PC-3 (cell line): ENCODE measurements at regions not wholly inside any gene's neighbourhood (a gene's known extent, or its start where the extent isn't known, plus 50 kb on each side); places are given as distances from the start of the nearest gene placed in this dataset.

Experiments
- ATAC-seq: fragments of 200-7000 bp; cut with Tn5 transposase; 2 replicates; pipeline ENCODE4 v1.9.1; 2020; ENCODE audit warnings: mild to moderate bottlenecking, moderate library complexity
- BruUV-seq: library from RNA; stranded (reverse); fragments of 400-500 nt; replicated peaks from 2 replicates; lab custom pipeline; 2021; lab: Mats Ljungman, UMichigan
- CTCF ChIA-PET: fragments of 300-600 bp; sonication (Branson Sonifier 250); formaldehyde crosslinking; loops from one replicate; lab custom pipeline; 2022; ENCODE audit warnings: antibody characterized with exemption; lab: Charles Lee
- POLR2A ChIA-PET: fragments of 300-600 bp; sonication (Branson Sonifier 250); formaldehyde crosslinking; loops from one replicate; lab custom pipeline; 2022; ENCODE audit warnings: antibody characterized with exemption; ENCODE audit not compliant: unreplicated experiment; lab: Charles Lee
- DNase-seq: peaks from one replicate; pipeline ENCODE4 v3.0.0-alpha.2; 2015
- H2AFZ ChIP-seq: fragments of 300-600 bp; sonication (generic); 2 replicates; pipeline ENCODE4 v1.6.0; 2016; ENCODE audit warnings: antibody characterized with exemption, low read length
- H3F3A ChIP-seq: fragments of 300-600 bp; sonication (generic); one replicate; pipeline ENCODE4 v1.6.0; 2017; ENCODE audit warnings: antibody characterized with exemption, low read length, control low read depth, mild to moderate bottlenecking; ENCODE audit not compliant: unreplicated experiment
- H3K27ac ChIP-seq: fragments of 300-600 bp; sonication (generic); 2 replicates; pipeline ENCODE4 v1.5.1; 2016; ENCODE audit warnings: mild to moderate bottlenecking, low read length
- H3K27me3 ChIP-seq: fragments of 300-600 bp; sonication (generic); 2 replicates; pipeline ENCODE4 v1.6.1; 2016; ENCODE audit warnings: low read length, mixed read lengths
- H3K36me3 ChIP-seq: fragments of 300-600 bp; sonication (generic); 2 replicates; pipeline ENCODE4 v1.6.1; 2016; ENCODE audit warnings: low read depth, mixed run types, low read length, mixed read lengths
- H3K4me1 ChIP-seq: fragments of 300-600 bp; sonication (generic); 2 replicates; pipeline ENCODE4 v1.5.1; 2016; ENCODE audit warnings: low read length; ENCODE audit not compliant: insufficient read depth
- H3K4me2 ChIP-seq: fragments of 300-600 bp; sonication (generic); 2 replicates; pipeline ENCODE4 v1.6.0; 2016; ENCODE audit warnings: low read length
- H3K4me3 ChIP-seq: fragments of 300-600 bp; sonication (generic); 2 replicates; pipeline ENCODE4 v1.5.1; 2016; ENCODE audit warnings: mild to moderate bottlenecking, low read length, mixed read lengths
- H3K79me2 ChIP-seq: fragments of 300-600 bp; sonication (generic); 2 replicates; pipeline ENCODE4 v1.6.1; 2017; ENCODE audit warnings: low read length, mixed read lengths
- H3K9ac ChIP-seq: fragments of 300-600 bp; sonication (generic); 2 replicates; pipeline ENCODE4 v1.6.0; 2016; ENCODE audit warnings: mild to moderate bottlenecking, low read length
- H3K9me2 ChIP-seq: fragments of 300-600 bp; sonication (generic); replicated peaks from 2 replicates; pipeline ENCODE4 v1.6.1; 2016; ENCODE audit warnings: mixed run types, low read length, mixed read lengths
- H3K9me3 ChIP-seq: fragments of 300-600 bp; sonication (generic); 2 replicates; pipeline ENCODE4 v1.6.1; 2016; ENCODE audit warnings: low read length, mixed read lengths
- H4K20me1 ChIP-seq: fragments of 300-600 bp; sonication (generic); 2 replicates; pipeline ENCODE4 v1.6.1; 2016; ENCODE audit warnings: low read length, mixed read lengths
- EZH2 ChIP-seq: fragments of 300-600 bp; sonication (generic); IDR thresholded peaks from one replicate; pipeline ENCODE4 v1.6.1; 2017; ENCODE audit warnings: antibody characterized with exemption, mild to moderate bottlenecking, low read length; ENCODE audit not compliant: unreplicated experiment
- EZH2phosphoT487 ChIP-seq: fragments of 300-600 bp; sonication (generic); IDR thresholded peaks from 2 replicates; pipeline ENCODE4 v1.6.1; 2018; ENCODE audit warnings: mild to moderate bottlenecking, antibody characterized with exemption, low read length, borderline replicate concordance
- intact Hi-C: fragments of 100-400 bp; cut with micrococcal nuclease; formaldehyde crosslinking; loops from 2 replicates; pipeline ENCODE4 v1.9.0; 2023
- TF ChIP-seq, protein P1 (sequence below): fragments of 300-600 bp; sonication (generic); conservative IDR thresholded peaks from 2 replicates; pipeline ENCODE4 v1.5.1; 2017; ENCODE audit warnings: antibody characterized with exemption, low read depth, mild to moderate bottlenecking, low read length

- H4K20me1 ChIP-seq: no peaks in the 10 kb centered on the region
- TF ChIP-seq EZH2phosphoT487 (no peak), EZH2 (no peak)
- TF ChIP-seq, protein P1, sequence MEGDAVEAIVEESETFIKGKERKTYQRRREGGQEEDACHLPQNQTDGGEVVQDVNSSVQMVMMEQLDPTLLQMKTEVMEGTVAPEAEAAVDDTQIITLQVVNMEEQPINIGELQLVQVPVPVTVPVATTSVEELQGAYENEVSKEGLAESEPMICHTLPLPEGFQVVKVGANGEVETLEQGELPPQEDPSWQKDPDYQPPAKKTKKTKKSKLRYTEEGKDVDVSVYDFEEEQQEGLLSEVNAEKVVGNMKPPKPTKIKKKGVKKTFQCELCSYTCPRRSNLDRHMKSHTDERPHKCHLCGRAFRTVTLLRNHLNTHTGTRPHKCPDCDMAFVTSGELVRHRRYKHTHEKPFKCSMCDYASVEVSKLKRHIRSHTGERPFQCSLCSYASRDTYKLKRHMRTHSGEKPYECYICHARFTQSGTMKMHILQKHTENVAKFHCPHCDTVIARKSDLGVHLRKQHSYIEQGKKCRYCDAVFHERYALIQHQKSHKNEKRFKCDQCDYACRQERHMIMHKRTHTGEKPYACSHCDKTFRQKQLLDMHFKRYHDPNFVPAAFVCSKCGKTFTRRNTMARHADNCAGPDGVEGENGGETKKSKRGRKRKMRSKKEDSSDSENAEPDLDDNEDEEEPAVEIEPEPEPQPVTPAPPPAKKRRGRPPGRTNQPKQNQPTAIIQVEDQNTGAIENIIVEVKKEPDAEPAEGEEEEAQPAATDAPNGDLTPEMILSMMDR: no peak
- H3K9ac ChIP-seq: no peak overlapping the region
- ChIA-PET CTCF (no interaction called here), POLR2A (no interaction called here)
- H3K27ac ChIP-seq: no peak overlapping the region
- no peaks in the 10 kb centered on the region for H3K9me3 ChIP-seq
- no peaks in the 10 kb centered on the region for H3K79me2 ChIP-seq
- no peak overlapping the region for H3K4me2 ChIP-seq
- no peak overlapping the region for H2AFZ ChIP-seq
- H3K4me1 ChIP-seq: no peaks in the 10 kb centered on the region
- no TSS peak for BruUV-seq
- intact Hi-C loops: no loop called here
- H3K27me3 ChIP-seq: no peaks in the 10 kb centered on the region
- no peak overlapping the region for H3K4me3 ChIP-seq
- H3F3A ChIP-seq: no peaks in the 10 kb centered on the region
- no peak for DNase-seq
- no peaks in the 10 kb centered on the region for H3K9me2 ChIP-seq
- no peak for ATAC-seq
- H3K36me3 ChIP-seq: no peaks in the 10 kb centered on the region
These were observed 97.8 kb downstream of the TMEM47 start for GRCh38 chrX:34559325-34559724.

GRCh38 chrX:34557733-34558132, 99.4 kb downstream of the TMEM47 start:
- no TSS peak for BruUV-seq
- H3K79me2 ChIP-seq: no peaks in the 10 kb centered on the region
- DNase-seq (no peak), ATAC-seq (no peak)
- H3K27ac ChIP-seq: no peak overlapping the region
- no peaks in the 10 kb centered on the region for H3F3A ChIP-seq
- H3K4me2 ChIP-seq: no peak overlapping the region
- H3K9me3 ChIP-seq: no peaks in the 10 kb centered on the region
- H3K27me3 ChIP-seq: no peaks in the 10 kb centered on the region
- no peaks in the 10 kb centered on the region for H3K36me3 ChIP-seq
- no peak overlapping the region for H2AFZ ChIP-seq
- no peaks in the 10 kb centered on the region for H3K4me1 ChIP-seq
- intact Hi-C loops: no loop called here
- CTCF ChIA-PET: no interaction called here
- TF ChIP-seq, protein P1: no peak
- TF ChIP-seq EZH2phosphoT487 (no peak), EZH2 (no peak)
- no peaks in the 10 kb centered on the region for H3K9me2 ChIP-seq
- H3K9ac ChIP-seq: no peak overlapping the region
- H4K20me1 ChIP-seq: no peaks in the 10 kb centered on the region
- POLR2A ChIA-PET: no interaction called here
- no peak overlapping the region for H3K4me3 ChIP-seq

- intact Hi-C loops: no loop called here
- no peak for ATAC-seq
- no peaks in the 10 kb centered on the region for H3K36me3 ChIP-seq
- no peaks in the 10 kb centered on the region for H4K20me1 ChIP-seq
- H3K4me2 ChIP-seq: no peak overlapping the region
- TF ChIP-seq, protein P1: no peak
- TF ChIP-seq EZH2phosphoT487 (no peak), EZH2 (no peak)
- ChIA-PET CTCF (no interaction called here), POLR2A (no interaction called here)
- no peak overlapping the region for H2AFZ ChIP-seq
- H3F3A ChIP-seq: no peaks in the 10 kb centered on the region
- BruUV-seq: no TSS peak
- H3K9me2 ChIP-seq: no peaks in the 10 kb centered on the region
- H3K4me3 ChIP-seq: no peak overlapping the region
- DNase-seq: no peak
- H3K9me3 ChIP-seq: no peaks in the 10 kb centered on the region
- no peaks in the 10 kb centered on the region for H3K4me1 ChIP-seq
- no peaks in the 10 kb centered on the region for H3K79me2 ChIP-seq
- H3K27me3 ChIP-seq: no peaks in the 10 kb centered on the region
- H3K9ac ChIP-seq: no peak overlapping the region
- H3K27ac ChIP-seq: no peak overlapping the region
These were observed 101.6 kb downstream of the TMEM47 start for GRCh38 chrX:34555481-34555880.
